A549 (cell line): ENCODE measurements at regions not wholly inside any gene's neighbourhood (a gene's known extent, or its start where the extent isn't known, plus 50 kb on each side); places are given as distances from the start of the nearest gene placed in this dataset.

ENCODE experiments used
- CTCF ChIP-seq: fragments of >200 bp; sonication (Bioruptor Twin); formaldehyde crosslinking; IDR thresholded peaks from 3 replicates; pipeline ENCODE4 v1.5.1; 2016
- ELK1 ChIP-seq: fragments of 150-350 bp; IDR thresholded peaks from 2 replicates; pipeline ENCODE4 v1.6.1; 2014; ENCODE audit warnings: low read depth, mild to moderate bottlenecking, low read length
- MAX ChIP-seq: IDR thresholded peaks from 2 replicates; pipeline ENCODE4 v1.6.1; 2012
- POLR2A ChIP-seq: IDR thresholded peaks from 2 replicates; pipeline ENCODE4 v1.6.1; 2012; ENCODE audit warnings: mild to moderate bottlenecking, low read length
- RCOR1 ChIP-seq: fragments of 150-350 bp; IDR thresholded peaks from 2 replicates; pipeline ENCODE4 v1.6.1; 2014; ENCODE audit warnings: antibody characterized with exemption, low read length, low read depth
- REST ChIP-seq: fragments of 200-600 bp; sonication (generic); IDR thresholded peaks from 2 replicates; pipeline ENCODE4 v1.6.1; 2016; ENCODE audit warnings: antibody characterized with exemption, mild to moderate bottlenecking, moderate library complexity
- RFX5 ChIP-seq: fragments of 450-650 bp; IDR thresholded peaks from 2 replicates; pipeline ENCODE4 v1.7.1; 2014; ENCODE audit warnings: antibody characterized with exemption, mild to moderate bottlenecking, moderate library complexity
- ZC3H11A ChIP-seq: fragments of 450-650 bp; IDR thresholded peaks from 2 replicates; pipeline ENCODE4 v1.6.1; 2014; ENCODE audit warnings: antibody characterized with exemption, mild to moderate bottlenecking

GRCh38 chr2:35204881-35205280 lies 1150.7 kb upstream of the CRIM1 start:
- TF ChIP-seq CTCF (no peak), ELK1 (no peak), ZC3H11A (no peak), REST (no peak), RFX5 (no peak), POLR2A (no peak), MAX (no peak), RCOR1 (no peak)
